Posterior cingulate gyrus (tissue), 11 donors: ENCODE measurements at regions not wholly inside any gene's neighbourhood (a gene's known extent, or its start where the extent isn't known, plus 50 kb on each side); places are given as distances from the start of the nearest gene placed in this dataset.

Experiments
- DNase-seq, 10 donors: peaks; one replicate each; pipeline versions ENCODE4 v3.0.0 to v3.0.0-alpha.2; 2020 to 2021; ENCODE audit warnings: mixed read lengths in 3 of 10
- intact Hi-C: fragments of 100-400 bp; cut with DNase I; formaldehyde crosslinking; loops from one replicate; pipeline ENCODE4 v1.15.1; 2023

- intact Hi-C loops: no loop called here
- no peak for DNase-seq
Observed at GRCh38 chr2:172200495-172201085, 97.9 kb upstream of the DLX2 start.

GRCh38 chr2:172204309-172204708, 101.6 kb upstream of the DLX2 start:
- intact Hi-C loops: no loop called here
- no peak for DNase-seq

DNA sequence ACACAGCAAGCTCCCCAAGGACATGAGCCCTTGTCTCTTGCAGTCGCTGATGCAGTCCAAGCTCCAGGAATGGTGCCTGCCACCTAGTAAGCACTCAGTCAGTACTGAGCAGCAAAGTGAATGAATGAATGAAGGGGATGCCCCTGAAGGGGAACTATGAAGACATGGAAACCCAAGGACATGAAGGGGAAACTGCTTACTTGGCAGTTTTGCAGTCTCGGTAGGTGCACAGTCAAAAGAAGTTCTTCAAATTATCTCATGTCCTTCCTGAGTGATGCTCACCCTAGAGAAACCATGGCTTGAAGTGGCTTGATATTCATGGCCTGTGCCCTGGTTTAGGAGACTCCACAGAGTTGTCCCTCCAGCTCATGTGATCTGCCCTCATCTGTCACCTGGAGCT, 102.1 kb upstream of the DLX2 start:
- intact Hi-C loops: no loop called here
- no peak for DNase-seq

- intact Hi-C loops: no loop called here
Observed at GRCh38 chr2:172205292-172205691, 102.6 kb upstream of the DLX2 start.

GRCh38 chr2:172207911-172208310, 105.2 kb upstream of the DLX2 start:
- DNase-seq: no peak
- intact Hi-C loops: no loop called here

More at GRCh38 chr2:172205292-172205691, 102.6 kb upstream of the DLX2 start:
- DNase-seq: no peak

DNA sequence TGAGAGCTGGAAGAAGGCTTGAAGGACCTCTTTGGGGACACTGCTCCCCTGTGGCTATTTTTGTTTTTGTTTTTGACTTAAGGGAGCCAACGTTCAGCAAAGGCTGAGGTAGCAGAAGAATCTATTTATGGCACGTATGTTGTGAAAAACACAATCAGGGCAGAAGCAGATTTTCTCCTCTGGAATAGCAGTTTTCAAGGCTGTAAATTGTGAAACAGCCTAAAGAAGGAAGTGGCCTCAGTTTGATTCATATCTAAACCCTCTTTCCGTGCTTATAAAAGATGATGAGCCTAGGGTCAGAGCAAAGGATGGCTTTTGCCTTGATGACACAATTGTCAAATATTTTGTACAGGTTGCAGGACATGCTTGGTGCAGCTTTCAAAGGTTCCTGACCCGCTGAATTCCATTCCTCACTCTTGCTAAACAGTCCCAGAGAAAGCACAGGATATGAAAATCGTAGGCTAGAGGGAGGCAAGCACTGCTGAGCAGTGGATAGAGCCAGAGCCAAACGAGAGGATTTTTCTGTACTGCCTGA, 106.2 kb upstream of the DLX2 start:
- no peak for DNase-seq
- intact Hi-C loops: no loop called here

DNA sequence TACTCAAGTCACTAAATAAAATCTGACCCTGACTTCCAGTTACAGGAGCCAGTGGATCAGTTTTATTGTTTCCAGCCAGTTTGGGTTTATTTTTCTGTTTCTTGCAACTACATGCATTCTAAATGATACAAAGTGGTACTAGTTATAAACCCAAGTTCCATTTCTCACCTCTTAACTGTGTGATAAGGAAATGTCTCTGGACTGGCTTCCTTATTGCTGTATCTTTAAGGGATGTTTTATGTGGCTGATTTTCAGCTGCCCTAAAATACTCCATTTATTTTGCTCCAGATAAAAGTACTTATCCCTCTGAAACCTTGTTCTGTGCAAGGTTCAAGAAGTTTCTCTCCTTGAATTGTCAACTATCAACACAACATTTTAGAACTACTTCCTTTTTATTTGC, 107.9 kb upstream of the DLX2 start:
- intact Hi-C loops: no loop called here
- no peak for DNase-seq

DNA sequence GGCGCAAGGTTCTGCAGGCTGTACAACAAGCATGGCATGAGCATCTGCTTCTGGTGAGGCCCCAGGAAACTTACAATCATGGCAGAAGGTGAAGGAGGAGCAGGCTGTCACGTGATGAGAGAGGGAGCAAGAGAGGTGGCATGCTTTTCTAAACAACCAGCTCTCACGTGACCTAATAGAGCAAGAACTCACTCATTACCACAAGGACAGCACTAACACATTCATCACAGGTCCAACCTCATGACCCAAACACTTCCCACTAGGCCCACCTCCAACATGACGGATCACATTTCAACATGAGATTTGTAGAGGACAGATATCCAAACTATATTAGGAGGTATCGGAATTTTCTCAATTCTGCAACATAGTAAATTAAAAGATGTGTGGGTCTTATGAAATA, 108.8 kb upstream of the DLX2 start:
- no peak for DNase-seq
- intact Hi-C loops: no loop called here

DNA sequence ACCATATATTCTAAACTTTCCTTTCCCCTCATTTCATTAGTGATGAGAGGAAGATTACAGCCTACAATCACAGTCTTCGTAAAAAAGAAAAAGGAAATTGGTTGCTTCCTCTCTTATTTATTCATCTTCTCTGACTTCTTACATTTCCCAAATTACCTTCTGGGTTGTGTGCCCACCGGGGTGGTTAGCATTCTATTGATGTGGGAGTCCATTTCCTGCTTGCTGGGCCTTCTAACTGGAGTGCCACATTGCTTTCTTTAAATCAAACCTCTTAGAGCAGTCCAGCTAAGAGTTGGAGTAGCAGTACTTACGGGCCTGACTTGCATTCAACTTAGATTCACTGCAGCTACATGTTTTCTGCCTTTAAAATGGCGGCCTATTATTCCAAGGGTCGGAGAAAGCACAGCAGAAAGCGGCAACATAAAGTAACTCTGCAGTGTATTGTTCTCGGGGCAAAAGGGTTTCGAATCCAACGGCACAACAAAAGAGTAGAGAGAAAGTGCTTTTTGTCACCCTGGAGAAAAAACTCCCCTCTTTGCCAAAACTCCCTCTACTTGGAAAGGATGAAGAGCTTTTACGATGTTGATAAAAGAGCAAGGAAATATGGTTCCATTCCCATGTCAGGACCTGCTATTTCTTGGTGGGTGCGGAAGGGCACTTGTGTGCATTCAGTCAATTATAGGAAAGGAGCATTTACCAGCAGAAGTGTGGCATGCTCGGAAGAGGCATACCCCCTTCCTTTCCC, 110.6 kb upstream of the DLX2 start:
- intact Hi-C loops: no loop called here
- DNase-seq: no peak

- DNase-seq: no peak
- intact Hi-C loops: no loop called here
Observed at GRCh38 chr2:172214252-172214651, 111.6 kb upstream of the DLX2 start.

DNA sequence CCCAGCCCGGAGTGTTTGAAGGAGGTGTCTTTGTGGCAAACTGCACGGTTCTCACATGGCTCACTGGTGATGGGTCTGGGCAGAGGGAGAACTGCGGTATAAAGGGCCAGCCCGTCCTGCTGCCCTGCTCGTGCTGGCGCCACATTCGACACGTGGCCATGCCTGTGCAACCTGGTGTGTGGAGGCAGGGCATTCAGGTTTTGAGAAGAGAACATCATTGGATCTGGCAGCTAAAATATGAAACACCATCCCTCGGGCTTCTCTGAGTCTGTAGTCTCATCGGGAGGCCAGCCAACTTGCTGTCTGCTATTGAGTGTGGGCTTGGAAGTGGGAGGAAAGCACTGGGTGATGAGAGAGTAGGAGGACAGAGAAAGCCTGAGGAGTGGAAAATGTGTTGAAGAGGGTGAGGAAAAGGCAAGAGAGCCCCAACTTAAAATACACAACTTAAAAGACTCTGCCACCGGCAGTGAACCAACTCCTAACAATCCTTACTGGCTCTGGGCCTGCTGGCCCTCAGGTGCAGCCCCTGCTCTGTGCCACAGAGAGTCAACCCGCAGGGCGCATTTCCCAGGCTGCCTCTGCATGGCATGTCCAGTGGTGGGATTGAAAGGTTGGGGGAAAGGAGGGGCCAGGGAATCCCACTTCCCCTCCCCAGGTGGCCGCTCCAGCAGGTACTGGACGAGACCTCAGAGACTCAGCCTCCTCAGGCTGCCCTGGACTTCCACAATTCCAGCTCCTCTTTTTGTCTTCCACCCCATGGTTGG, 112.7 kb upstream of the DLX2 start:
- intact Hi-C loops: no loop called here
- peak in 5 of 10 donors; percentile 27 to 83 (median 47) for DNase-seq

GRCh38 chr2:172215936-172216335, 113.2 kb upstream of the DLX2 start:
- intact Hi-C loops: no loop called here
- DNase-seq: no peak

DNA sequence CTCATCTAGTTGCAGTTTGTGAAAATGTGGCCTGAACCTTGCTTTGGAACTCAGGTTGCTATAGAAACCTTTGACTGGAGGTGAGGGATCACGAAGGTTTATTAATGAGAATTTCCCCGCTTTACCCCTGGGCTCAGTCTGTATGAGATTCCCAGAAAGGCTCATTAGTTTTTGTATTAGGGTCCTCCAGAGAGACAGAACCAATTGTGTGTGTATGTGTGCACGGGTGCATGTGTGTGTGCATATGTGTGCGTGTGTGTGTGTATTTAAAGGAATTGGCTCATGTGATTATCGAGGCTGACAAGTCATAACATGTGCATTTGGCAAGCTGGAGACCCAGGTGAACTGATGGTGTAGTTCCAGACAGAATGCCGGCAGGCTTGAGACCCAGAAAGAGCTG, 113.8 kb upstream of the DLX2 start:
- no peak for DNase-seq
- intact Hi-C loops: no loop called here

GRCh38 chr2:172219201-172219600, 116.5 kb upstream of the DLX2 start:
- intact Hi-C loops: no loop called here
- no peak for DNase-seq

DNA sequence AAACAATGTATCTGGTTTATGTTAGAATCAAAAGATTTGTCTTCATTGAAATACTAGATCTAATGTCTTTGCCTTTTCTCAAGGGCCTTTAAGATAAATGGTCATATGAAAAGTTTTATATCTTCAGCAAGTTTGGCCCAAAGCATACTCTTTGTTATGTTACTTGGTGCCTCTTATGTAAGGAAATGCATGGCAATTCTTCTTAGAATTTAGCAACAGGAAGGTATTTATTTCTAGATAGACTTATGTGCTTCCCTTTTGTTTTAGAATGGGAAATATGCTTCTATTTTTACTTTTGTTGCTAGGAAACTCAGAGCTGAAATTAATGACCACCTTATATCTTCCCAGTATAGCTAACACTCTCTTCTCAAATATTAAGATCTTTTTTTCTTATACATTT, 117.4 kb upstream of the DLX2 start:
- no peak for DNase-seq
- intact Hi-C loops: no loop called here

DNA sequence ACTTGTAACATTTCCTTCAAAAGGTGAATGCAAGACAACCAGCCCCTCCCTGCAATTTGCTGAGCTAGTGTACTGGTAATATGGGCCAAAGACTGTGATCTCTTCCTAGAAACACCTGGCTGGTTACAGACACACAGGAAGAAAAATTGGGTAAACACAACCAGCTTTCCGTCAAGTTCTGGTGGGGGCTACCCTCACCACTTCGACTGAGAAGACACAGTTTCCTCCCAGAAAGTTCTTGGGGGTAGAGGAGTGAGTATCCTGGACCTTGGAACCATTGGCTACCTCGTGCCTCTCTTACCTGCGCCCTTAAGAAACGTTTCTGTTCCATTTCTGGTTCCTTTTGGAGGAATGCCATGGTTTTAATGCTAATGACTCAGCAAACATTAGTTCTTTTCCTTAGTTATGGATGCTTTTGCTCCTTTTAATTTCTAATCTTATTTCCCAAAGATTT, 120.9 kb upstream of the DLX2 start:
- no peak for DNase-seq
- intact Hi-C loops: no loop called here

- DNase-seq: no peak
Observed at GRCh38 chr2:172225786-172226185, 123.1 kb upstream of the DLX2 start.

DNA sequence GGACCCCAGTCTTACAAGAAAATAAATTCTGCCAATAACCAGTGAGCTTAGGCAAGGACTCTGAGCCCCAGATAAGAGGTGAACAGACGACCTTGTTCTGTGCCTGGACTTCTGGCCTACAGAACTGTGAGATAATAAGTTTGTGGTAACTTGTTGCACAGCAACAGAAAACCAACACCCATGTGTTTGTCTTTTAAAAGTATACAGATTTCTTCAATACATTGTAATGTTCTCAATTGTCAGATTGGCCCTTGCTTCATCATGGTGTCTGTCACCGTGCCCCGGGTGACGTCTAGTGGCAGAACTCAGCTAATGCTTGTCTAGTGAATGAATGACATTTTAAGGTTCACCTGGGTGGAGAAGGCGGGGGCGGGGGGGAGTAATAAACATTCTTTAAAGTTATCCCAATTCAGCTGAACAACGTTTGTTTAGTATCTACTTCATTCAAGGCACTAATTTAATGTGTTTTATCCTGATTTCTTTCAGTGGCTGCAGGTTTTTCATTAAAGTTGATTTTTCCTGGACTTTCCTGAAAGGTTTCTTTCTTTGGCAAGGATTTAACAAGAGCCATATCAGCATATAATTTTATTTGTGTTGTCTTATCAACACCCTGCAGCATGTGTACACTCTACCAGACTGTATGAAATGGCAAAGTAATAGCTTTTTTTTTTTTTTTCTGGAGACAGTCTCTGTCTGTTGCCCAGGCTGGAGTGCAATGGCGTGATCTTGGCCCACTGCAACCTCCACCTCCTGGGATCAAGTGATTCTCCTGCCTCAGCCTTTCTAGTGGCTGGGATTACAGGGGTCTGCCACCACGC, 123.8 kb upstream of the DLX2 start:
- DNase-seq: no peak
- intact Hi-C loops: no loop called here

More at GRCh38 chr2:172225786-172226185, 123.1 kb upstream of the DLX2 start:
- intact Hi-C loops: no loop called here

DNA sequence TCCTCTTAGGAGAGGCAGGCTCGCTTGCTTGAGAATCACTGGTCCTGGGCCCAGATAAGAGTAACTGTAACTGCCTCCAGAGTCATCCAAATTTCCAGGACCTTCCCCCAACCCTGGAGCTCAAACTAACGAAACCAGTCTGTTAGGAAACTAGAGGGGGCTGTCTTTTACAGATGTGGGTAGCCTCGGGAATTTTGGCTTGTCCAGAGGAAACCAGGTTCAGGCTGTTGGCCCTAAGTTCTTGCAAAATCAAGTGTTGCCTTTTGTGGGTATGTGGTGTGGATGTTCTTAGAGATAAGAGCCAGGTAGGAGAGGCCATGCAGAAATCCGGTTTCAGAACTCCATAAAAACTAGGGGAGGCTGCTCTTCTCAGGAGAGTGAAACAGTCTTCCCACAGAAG, 125.0 kb upstream of the DLX2 start:
- no peak for DNase-seq
- intact Hi-C loops: no loop called here

GRCh38 chr2:172228177-172228808, 125.6 kb upstream of the DLX2 start:
- DNase-seq: no peak
- intact Hi-C loops: no loop called here
